ENCODE measurements at regions not wholly inside any gene's neighbourhood (a gene's known extent, or its start where the extent isn't known, plus 50 kb on each side); places are given as distances from the start of the nearest gene placed in this dataset.

GRCh38 chr3:117297541-117297940 is 588.0 kb downstream of the TUSC7 start:
- TF ChIP-seq POLR2A (IDR thresholded peaks at IDR 0.05), result no peak
- TF ChIP-seq, protein P1, sequence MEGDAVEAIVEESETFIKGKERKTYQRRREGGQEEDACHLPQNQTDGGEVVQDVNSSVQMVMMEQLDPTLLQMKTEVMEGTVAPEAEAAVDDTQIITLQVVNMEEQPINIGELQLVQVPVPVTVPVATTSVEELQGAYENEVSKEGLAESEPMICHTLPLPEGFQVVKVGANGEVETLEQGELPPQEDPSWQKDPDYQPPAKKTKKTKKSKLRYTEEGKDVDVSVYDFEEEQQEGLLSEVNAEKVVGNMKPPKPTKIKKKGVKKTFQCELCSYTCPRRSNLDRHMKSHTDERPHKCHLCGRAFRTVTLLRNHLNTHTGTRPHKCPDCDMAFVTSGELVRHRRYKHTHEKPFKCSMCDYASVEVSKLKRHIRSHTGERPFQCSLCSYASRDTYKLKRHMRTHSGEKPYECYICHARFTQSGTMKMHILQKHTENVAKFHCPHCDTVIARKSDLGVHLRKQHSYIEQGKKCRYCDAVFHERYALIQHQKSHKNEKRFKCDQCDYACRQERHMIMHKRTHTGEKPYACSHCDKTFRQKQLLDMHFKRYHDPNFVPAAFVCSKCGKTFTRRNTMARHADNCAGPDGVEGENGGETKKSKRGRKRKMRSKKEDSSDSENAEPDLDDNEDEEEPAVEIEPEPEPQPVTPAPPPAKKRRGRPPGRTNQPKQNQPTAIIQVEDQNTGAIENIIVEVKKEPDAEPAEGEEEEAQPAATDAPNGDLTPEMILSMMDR (IDR thresholded peaks at IDR 0.05), result no peak
